ENCODE measurements at regions not wholly inside any gene's neighbourhood (a gene's known extent, or its start where the extent isn't known, plus 50 kb on each side); places are given as distances from the start of the nearest gene placed in this dataset.

DNA sequence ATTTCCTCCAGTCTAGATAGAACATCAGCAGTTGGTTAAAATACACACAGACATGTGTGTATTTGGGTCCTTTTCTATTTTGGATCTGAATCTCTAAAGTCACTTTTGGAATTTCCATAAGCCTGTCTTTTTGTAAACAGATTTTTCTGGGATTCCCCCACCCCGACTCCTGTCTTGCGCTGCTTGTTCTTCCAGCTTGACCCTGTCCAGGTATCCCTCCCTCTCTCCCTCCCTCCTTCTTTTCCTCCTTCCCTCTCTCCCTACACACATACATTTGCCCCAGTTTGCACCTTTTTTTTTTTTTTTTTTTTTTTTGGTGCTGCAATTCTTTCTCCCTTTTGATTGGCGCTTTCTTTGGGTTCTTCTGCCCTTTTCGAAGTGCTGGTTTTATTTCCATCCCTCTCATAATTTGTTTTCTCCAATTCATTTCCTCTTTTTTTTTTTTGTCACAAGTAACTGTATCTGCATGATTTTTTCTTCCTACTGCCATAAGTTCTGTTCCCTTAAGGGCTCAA is 114.8 kb upstream of the SERTAD2 start:
- no peak for TF ChIP-seq SNAI2 (CRISPR knock-in tag; IDR thresholded peaks at IDR 0.05)
- TF ChIP-seq RARB (CRISPR knock-in tag; IDR thresholded peaks at IDR 0.05), result no peak
- TF ChIP-seq, protein P1, sequence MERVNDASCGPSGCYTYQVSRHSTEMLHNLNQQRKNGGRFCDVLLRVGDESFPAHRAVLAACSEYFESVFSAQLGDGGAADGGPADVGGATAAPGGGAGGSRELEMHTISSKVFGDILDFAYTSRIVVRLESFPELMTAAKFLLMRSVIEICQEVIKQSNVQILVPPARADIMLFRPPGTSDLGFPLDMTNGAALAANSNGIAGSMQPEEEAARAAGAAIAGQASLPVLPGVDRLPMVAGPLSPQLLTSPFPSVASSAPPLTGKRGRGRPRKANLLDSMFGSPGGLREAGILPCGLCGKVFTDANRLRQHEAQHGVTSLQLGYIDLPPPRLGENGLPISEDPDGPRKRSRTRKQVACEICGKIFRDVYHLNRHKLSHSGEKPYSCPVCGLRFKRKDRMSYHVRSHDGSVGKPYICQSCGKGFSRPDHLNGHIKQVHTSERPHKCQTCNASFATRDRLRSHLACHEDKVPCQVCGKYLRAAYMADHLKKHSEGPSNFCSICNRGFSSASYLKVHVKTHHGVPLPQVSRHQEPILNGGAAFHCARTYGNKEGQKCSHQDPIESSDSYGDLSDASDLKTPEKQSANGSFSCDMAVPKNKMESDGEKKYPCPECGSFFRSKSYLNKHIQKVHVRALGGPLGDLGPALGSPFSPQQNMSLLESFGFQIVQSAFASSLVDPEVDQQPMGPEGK (CRISPR knock-in tag; IDR thresholded peaks at IDR 0.05; ENCODE audit: borderline replicate concordance), result no peak
- TF ChIP-seq BACH2 (CRISPR knock-in tag; IDR thresholded peaks at IDR 0.05; ENCODE audit: borderline replicate concordance), result no peak
- no peak for TF ChIP-seq ISL1 (CRISPR knock-in tag; IDR thresholded peaks at IDR 0.05)
- TF ChIP-seq GLIS3 (CRISPR knock-in tag; IDR thresholded peaks at IDR 0.05), result no peak
- no peak for TF ChIP-seq CSDC2 (CRISPR knock-in tag; IDR thresholded peaks at IDR 0.05)

Data from SK-N-SH treated with all-trans-retinoic acid at 6 μM for 48 hours (cell line).